ENCODE measurements at regions not wholly inside any gene's neighbourhood (a gene's known extent, or its start where the extent isn't known, plus 50 kb on each side); places are given as distances from the start of the nearest gene placed in this dataset.

DNA sequence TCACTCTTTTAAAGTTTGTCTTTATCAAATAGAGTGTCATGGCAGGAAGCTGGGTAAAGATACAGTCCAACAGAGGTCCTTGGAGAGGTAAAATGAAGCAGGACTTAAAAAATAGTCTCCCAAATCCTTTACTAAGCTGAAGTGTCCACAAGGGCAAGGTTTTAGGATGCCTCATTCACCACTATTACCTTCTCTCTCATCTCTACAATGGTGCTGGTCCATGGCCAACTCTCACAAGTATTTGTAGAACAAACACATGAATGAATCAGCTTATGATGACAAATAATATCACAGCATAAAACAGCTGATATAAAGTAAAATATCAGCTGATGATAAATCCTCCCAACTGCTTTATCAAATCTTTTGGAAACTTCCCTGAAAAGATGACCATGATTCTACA lies 162.3 kb upstream of the ZNF462 start:
- FAIRE-seq (no peak), DNase-seq (ENCODE audit: insufficient read length, low spot score) (no peak)
- TF ChIP-seq POLR2A (IDR thresholded peaks at IDR 0.05; ENCODE audit: low read depth, low read length): no peak

DNA sequence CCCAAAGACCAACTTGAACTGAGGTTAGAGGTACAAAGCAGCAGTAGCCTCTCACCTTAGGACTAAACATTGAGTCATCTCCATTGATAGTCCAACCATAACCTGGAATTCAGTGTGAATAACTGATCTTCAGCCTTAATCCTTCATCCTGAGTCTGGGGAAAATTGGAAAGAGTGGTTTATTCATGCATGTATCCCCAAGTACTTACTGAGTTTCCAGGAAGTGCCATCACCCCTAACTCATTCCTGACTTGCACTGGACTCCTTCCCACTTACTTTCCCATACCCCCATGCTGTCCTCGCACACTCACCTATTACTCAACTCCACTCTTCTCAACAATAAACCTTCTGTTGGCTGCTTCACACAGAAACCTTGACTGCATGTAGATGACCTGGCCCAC lies 161.4 kb upstream of the ZNF462 start:
- no peak for DNase-seq (ENCODE audit: insufficient read length, low spot score)
- TF ChIP-seq POLR2A (IDR thresholded peaks at IDR 0.05; ENCODE audit: low read depth, low read length): no peak
- FAIRE-seq: no peak

DNA sequence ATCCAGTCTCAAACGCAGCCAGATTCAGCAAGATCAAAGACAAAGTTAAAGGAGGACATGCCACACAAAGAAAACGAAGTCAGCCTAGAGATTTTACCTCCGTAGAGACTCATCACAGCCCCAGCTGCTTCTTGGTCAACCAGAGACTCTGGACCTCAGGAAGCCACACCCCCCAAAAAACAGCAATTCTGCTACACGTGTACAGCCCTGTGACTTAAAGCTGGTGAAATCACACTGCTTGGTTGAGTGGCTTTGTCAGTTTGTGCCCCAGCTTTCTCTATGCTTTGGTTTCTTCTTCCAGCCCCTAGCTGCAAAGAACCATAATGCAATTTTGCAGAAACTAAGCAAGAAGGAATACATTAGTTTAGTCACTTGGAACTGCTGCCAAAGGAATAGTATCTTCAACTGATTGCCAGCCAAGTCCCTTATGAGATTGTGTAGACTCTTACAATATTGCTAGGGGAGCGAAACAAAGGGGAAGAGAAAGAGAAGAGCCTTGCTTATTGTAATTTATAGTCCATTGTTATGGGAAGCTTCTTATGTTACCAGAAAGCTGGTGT lies 158.8 kb upstream of the ZNF462 start:
- FAIRE-seq (no peak), DNase-seq (ENCODE audit: insufficient read length, low spot score) (no peak)
- no peak for TF ChIP-seq POLR2A (IDR thresholded peaks at IDR 0.05; ENCODE audit: low read depth, low read length)

DNA sequence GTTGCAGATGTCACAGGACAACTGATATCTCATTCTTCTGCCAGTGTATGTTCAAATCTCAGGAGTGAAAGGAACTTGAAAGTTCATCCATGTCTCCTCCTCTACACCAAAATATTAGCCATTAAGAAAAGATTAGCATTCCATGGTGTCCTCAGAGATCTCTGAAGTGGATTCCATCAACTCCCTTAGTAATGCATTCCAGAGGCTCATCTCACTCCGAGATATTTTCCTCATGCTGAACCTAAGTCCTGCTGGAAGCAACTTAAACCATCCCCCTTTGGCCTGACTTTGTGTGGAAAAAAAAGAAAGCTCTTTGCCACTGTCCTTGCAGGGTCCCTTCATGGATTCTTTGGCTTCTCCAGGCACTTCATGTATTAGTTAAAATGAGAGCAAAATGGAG lies 155.7 kb upstream of the ZNF462 start:
- TF ChIP-seq POLR2A (IDR thresholded peaks at IDR 0.05; ENCODE audit: low read depth, low read length): no peak
- DNase-seq (ENCODE audit: insufficient read length, low spot score) (no peak), FAIRE-seq (no peak)

DNA sequence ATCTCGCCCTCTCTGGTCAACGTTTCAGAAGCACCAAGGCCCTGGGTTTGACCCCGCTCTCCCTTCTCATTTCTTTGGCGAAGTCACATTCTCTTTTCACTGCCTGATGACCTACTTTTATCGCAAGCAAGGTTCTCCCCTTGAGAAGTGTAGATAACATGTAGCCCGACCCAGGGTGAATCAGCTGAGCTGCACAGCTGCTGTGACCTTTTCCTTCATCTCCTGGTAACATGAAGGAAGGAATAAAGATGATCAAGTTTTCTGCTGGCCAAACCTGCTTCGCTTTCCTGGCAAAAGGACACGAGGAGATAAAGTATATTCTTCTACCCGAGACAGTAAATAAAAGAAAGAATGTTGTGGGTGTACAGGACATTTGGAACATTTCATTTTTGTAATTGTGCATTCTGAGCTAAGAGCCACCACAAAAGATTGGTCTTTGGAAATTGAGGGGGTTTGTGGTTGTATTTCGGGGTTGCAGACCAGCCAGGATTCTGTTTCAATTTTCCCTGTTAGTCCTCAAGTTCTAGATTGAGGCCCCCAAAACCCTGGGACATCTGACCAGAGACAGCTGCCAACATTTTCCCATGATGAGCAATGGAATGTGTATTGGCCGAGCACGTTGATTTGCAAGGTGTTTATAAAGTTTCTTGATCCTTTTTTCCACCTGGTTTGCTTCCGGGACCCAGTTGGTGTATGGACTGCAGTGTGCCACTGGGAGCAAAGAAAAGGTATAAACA lies 155.1 kb upstream of the ZNF462 start:
- no peak for FAIRE-seq
- no peak for TF ChIP-seq POLR2A (IDR thresholded peaks at IDR 0.05; ENCODE audit: low read depth, low read length)
- DNase-seq (ENCODE audit: insufficient read length, low spot score): no peak

DNA sequence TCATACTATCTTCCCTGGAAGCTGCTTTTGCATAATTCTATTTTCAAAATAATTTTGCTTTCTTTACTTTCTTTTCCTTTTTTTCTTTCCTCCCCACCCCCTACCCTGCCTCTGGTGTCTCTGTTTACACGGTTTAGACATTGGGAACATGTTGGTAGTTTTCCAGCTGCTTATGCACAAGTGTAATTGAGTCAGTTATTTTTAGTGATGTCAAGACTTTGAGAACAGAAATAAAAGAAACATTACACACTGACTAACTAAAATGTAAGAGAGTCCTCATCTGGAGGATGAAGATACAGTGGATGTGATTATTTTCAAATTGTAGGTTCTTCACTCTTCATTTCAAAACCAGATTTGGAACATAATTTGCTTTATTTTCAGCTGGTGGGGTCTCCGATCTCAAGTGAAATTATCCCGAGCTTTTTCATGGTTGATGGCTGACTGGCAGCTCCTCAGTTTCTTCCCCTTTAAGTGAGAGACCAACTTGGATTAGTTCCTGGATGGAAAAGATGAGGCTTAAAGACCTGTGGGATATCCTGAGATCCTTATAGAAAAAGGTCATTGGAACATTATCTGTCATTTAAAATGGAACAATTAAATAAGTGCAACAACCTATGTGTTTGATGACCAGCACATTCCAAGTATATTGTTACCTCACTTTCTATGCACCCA lies 154.4 kb upstream of the ZNF462 start:
- DNase-seq (ENCODE audit: insufficient read length, low spot score): no peak
- FAIRE-seq: no peak
- TF ChIP-seq POLR2A (IDR thresholded peaks at IDR 0.05; ENCODE audit: low read depth, low read length): no peak

DNA sequence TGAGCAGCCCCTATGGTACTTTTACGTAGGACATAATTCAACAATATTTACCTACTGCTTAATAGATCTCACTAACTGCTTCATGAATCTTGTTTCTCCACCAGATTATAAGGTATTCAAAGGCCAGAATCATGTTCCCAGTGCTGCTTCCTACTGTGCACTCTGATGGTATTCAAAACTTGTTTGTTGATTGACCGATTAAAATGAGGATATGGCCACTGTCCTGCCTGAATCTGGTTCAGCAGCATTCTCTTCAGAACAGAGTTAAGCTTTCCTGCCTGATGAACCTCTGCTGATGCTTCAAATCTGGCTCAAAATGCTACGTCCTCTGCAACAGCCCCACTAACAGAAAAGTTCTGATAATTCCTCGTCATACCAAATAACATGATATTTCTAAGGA lies 150.7 kb upstream of the ZNF462 start:
- DNase-seq (ENCODE audit: insufficient read length, low spot score) (no peak), FAIRE-seq (peak; percentile 36)
- TF ChIP-seq POLR2A (IDR thresholded peaks at IDR 0.05; ENCODE audit: low read depth, low read length): no peak

DNA sequence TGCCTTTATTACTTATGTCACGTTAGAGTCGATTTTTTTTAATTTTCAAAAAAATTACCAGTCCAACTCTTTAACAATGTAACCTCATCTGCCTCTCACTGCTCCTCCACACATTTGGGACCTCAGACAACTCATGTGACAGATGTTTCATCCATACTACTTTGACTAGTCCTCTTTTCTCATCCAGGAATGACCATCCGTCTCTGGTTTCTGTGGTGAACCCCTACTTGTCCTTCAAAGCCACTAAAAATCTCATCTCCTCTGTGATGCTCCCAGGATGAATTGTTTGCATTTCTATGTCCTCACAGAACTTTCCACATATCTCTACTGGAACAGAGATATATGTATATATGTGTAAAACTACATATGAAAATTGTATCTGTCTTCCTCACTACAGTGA lies 149.8 kb upstream of the ZNF462 start:
- DNase-seq (ENCODE audit: insufficient read length, low spot score) (no peak), FAIRE-seq (peak; percentile 85)
- no peak for TF ChIP-seq POLR2A (IDR thresholded peaks at IDR 0.05; ENCODE audit: low read depth, low read length)

DNA sequence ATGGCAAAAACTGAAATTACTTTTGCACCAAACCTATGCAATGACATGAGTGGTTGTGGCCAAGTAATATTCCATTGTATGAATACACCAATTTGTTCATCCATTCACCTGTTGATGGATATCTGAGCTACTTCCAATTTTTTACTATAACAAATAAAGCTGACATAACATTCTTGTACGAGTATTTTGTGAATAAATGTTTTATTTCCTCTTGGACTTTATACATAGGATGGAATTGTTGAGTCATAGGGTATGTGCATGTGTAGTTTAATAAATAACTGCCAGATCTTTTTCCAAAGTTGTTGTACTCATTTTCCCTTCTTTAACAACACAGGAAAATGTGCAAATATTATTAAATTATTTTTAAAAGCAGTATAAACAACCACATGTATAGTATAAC lies 146.1 kb upstream of the ZNF462 start:
- no peak for TF ChIP-seq POLR2A (IDR thresholded peaks at IDR 0.05; ENCODE audit: low read depth, low read length)
- FAIRE-seq: peak; percentile 33
- DNase-seq (ENCODE audit: insufficient read length, low spot score): no peak

DNA sequence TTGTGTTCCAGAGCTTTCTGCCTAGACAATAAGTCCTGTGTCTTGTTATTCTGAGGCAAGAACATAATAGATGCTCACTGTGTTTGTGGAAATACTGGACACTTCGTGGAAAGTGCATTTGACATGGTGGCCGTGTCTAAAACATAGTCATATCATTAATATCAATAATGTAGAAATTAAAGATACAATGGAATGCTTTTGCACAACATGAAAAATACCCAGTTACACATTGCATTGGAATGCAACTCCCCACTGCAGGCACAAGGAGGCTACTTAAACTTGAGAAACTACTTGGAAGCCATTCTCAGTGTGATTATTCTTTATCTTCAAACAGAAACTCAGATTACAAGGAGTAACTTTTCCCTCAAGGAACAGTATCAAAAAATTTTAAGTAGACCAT lies 145.3 kb upstream of the ZNF462 start:
- FAIRE-seq (peak; percentile 99), DNase-seq (ENCODE audit: insufficient read length, low spot score) (no peak)

DNA sequence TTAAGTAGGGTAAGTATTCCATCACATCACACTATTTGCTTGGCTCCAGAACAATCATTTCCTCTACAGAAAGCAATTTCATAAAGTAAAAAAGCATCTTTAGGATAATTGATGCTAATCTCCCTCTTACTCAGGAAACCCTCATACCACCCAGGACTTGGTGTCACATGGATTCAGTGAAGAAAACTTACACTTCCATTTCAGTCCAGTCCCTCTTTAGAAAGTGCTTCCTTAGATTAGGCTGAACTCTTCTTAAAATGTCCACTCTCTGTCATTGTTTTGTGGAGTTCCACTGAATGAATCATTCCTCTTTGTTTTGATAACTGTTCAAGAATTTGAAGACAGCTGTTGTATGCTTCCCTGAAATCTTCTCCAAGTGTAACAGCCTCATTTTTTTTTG lies 144.0 kb upstream of the ZNF462 start:
- FAIRE-seq (peak; percentile 100), DNase-seq (ENCODE audit: insufficient read length, low spot score) (no peak)
- TF ChIP-seq POLR2A (IDR thresholded peaks at IDR 0.05; ENCODE audit: low read depth, low read length): no peak

More for the DNA sequence above, 145.3 kb upstream of the ZNF462 start:
- TF ChIP-seq POLR2A (IDR thresholded peaks at IDR 0.05; ENCODE audit: low read depth, low read length): no peak

DNA sequence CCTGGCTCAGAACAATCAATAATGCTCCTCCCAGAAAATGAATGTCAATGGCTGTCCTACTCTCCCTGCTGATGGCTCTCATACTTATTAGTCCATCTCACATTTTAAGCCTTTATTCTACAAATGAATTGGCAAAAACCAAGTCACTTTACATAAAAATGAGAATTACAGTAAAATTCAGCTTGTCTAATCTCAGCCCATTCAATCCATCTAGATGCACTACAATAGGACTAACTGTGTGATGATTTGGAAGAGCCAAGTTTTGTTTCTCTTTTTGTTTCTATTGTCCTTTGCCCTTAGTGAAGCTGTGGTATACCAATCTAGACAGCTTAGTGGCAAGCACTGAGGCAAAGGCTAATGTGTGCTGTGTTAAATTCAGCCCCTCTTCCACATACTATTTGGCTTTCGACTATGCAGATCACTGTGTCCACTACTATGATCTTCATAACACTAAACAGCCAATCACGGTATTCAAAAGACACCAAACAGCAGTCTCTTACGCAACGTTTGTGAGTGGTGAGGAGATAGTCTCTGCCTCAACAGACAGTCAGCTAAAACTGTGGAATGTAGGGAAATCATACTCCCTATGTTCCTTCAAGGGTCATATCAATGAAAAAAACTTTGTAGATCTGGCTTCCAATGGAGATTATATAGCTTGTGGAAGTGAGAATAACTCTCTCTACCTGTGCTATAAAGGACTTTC lies 140.8 kb upstream of the ZNF462 start:
- peak; percentile 45 for FAIRE-seq
- no peak for TF ChIP-seq POLR2A (IDR thresholded peaks at IDR 0.05; ENCODE audit: low read depth, low read length)
- no peak for DNase-seq (ENCODE audit: insufficient read length, low spot score)

DNA sequence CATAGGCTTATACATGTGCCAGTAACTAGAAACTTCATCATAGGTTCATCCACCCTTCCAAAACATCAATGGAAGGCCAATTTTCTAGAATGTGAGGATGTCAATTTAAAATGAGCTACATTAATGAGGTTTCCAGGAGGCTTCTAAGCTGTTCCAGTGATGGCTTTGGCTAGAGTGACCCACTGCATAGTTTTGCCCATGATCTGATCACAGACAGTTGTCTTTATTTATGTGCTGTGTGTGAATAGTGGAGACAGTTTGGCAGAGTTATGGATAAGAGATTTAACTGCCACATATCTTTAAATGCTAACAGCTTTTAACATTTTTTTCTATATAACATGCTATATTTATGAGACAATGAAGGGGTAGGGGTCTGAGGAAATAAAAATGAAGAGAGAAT lies 139.0 kb upstream of the ZNF462 start:
- FAIRE-seq (no peak), DNase-seq (ENCODE audit: insufficient read length, low spot score) (no peak)
- TF ChIP-seq POLR2A (IDR thresholded peaks at IDR 0.05; ENCODE audit: low read depth, low read length): no peak

DNA sequence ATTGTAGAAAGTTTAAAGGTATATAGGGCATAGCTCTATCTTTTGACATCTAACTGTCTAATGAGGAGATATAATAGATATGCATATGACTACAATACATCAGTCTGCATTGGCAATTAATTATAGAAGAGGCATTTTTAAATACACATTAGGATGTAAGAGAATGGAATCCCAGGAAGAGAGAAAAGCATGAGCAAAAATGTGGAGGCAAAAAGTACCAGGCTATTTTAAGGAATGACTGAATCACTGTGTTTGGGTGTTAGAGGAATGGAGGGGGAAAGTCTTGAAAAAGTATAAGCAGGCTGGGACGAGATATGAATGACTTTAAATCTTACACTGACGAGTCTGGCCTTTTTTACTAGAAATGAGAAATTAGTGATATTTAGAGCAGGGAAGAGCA lies 138.4 kb upstream of the ZNF462 start:
- DNase-seq (ENCODE audit: insufficient read length, low spot score) (no peak), FAIRE-seq (no peak)
- TF ChIP-seq POLR2A (IDR thresholded peaks at IDR 0.05; ENCODE audit: low read depth, low read length): no peak

All from H54 (cell line).